CD14-positive monocyte (primary cell): ENCODE measurements at regions not wholly inside any gene's neighbourhood (a gene's known extent, or its start where the extent isn't known, plus 50 kb on each side); places are given as distances from the start of the nearest gene placed in this dataset.

Source experiments
- DNase-seq, 3 donors: peaks; one replicate each; pipeline ENCODE4 v3.0.0-alpha.2; 2011 to 2022
- H2AFZ ChIP-seq: 2 replicates; pipeline ENCODE4 v1.6.0; 2012; ENCODE audit warnings: mild to moderate bottlenecking, low read depth, low read length, inconsistent platforms; ENCODE audit not compliant: insufficient read depth, poor library complexity, severe bottlenecking
- H3K27ac ChIP-seq, 2 donors: 1 replicate in 1 of 2; 2 replicates in 1 of 2; pipeline ENCODE4 v1.5.1; 2012 to 2013; ENCODE audit warnings: low read length in 2 of 2, control low read depth in 1 of 2, inconsistent platforms in 1 of 2, low read depth in 1 of 2, mild to moderate bottlenecking in 1 of 2
- H3K27me3 ChIP-seq, 2 donors: one replicate each; pipeline versions ENCODE4 v1.6.0 to v1.6.1; 2011 to 2013; ENCODE audit warnings: low read length in 2 of 2; ENCODE audit not compliant: control insufficient read depth in 2 of 2, insufficient read depth in 2 of 2
- H3K36me3 ChIP-seq, 2 donors: replicated peaks in 1 of 2; 1 replicate in 1 of 2; 2 replicates in 1 of 2; pipeline versions ENCODE4 v1.5.1 to v1.6.1; 2012 to 2013; ENCODE audit warnings: low read length in 2 of 2, control low read depth in 1 of 2, inconsistent platforms in 1 of 2, mild to moderate bottlenecking in 1 of 2; ENCODE audit not compliant: insufficient read depth in 2 of 2, control insufficient read depth in 1 of 2
- H3K4me1 ChIP-seq, 2 donors: 1 replicate in 1 of 2; 2 replicates in 1 of 2; pipeline versions ENCODE4 v1.5.1 to v1.6.1; 2012 to 2013; ENCODE audit warnings: low read length in 2 of 2, control low read depth in 1 of 2, inconsistent platforms in 1 of 2, mild to moderate bottlenecking in 1 of 2, moderate library complexity in 1 of 2; ENCODE audit not compliant: insufficient read depth in 2 of 2, control insufficient read depth in 1 of 2
- H3K4me2 ChIP-seq: replicated peaks from 2 replicates; pipeline ENCODE3; 2012; ENCODE audit warnings: low read length, moderate library complexity, mild to moderate bottlenecking; ENCODE audit not compliant: poor library complexity, severe bottlenecking; ENCODE audit errors: extremely low read depth
- H3K4me3 ChIP-seq, 3 experiments: fragments of 200-600 bp in 1 of 3; sonication (generic) in 1 of 3; replicated peaks in 1 of 3; 1 replicate in 2 of 3; 2 replicates in 1 of 3; pipeline ENCODE4 v1.5.1; 2011 to 2013; ENCODE audit warnings: low read length in 3 of 3, mild to moderate bottlenecking in 3 of 3, control low read depth in 2 of 3, low read depth in 2 of 3, inconsistent platforms in 1 of 3, moderate library complexity in 1 of 3
- H3K79me2 ChIP-seq: 2 replicates; pipeline ENCODE4 v1.6.0; 2012; ENCODE audit warnings: mild to moderate bottlenecking, control low read depth, inconsistent platforms, low read length, moderate library complexity; ENCODE audit not compliant: insufficient read depth
- H3K9ac ChIP-seq: 2 replicates; pipeline ENCODE4 v1.6.0; 2017; ENCODE audit warnings: low read length, mild to moderate bottlenecking; ENCODE audit not compliant: insufficient read depth, poor library complexity, severe bottlenecking
- H3K9me3 ChIP-seq, 2 donors: replicated peaks in 1 of 2; 1 replicate in 1 of 2; 2 replicates in 1 of 2; pipeline versions ENCODE4 v1.5.1 to v1.6.1; 2012 to 2013; ENCODE audit warnings: low read length in 2 of 2, control low read depth in 1 of 2; ENCODE audit not compliant: control insufficient read depth in 1 of 2, insufficient read depth in 1 of 2
- H4K20me1 ChIP-seq: 2 replicates; pipeline ENCODE4 v1.6.0; 2012; ENCODE audit warnings: mild to moderate bottlenecking, low read length, control low read depth, moderate library complexity; ENCODE audit not compliant: insufficient read depth
- H3K27ac Mint-ChIP-seq, 7 donors: one replicate each; pipeline ENCODE4 v1.8.0; 2020; ENCODE audit warnings: mild to moderate bottlenecking in 7 of 7, mixed read lengths in 7 of 7, moderate library complexity in 6 of 7, inconsistent platforms in 2 of 7
- H3K27me3 Mint-ChIP-seq, 3 donors: one replicate each; pipeline ENCODE4 v1.8.0; 2021 to 2022; ENCODE audit warnings: low read depth in 3 of 3, mild to moderate bottlenecking in 3 of 3, mixed read lengths in 3 of 3, moderate library complexity in 3 of 3, inconsistent platforms in 1 of 3
- H3K36me3 Mint-ChIP-seq, 2 donors: one replicate each; pipeline ENCODE4 v1.8.0; 2020; ENCODE audit warnings: mixed read lengths in 2 of 2, inconsistent platforms in 1 of 2, mild to moderate bottlenecking in 1 of 2
- H3K4me1 Mint-ChIP-seq: one replicate; pipeline ENCODE4 v1.8.0; 2020; ENCODE audit warnings: mild to moderate bottlenecking, mixed read lengths
- H3K4me3 Mint-ChIP-seq, 2 donors: one replicate each; pipeline ENCODE4 v1.8.0; 2020; ENCODE audit warnings: mild to moderate bottlenecking in 2 of 2, mixed read lengths in 2 of 2, moderate library complexity in 1 of 2
- H3K9me3 Mint-ChIP-seq, 7 donors: one replicate each; pipeline ENCODE4 v1.8.0; 2020 to 2022; ENCODE audit warnings: mixed read lengths in 7 of 7, mild to moderate bottlenecking in 6 of 7, moderate library complexity in 6 of 7, inconsistent platforms in 2 of 7
- WGBS: methylation state at CpG from one replicate; pipeline ENCODE4 v1.1.5; 2013; ENCODE audit warnings: missing lambda C conversion rate; ENCODE audit not compliant: insufficient coverage; 5-methylcytosine and 5-hydroxymethylcytosine counted together
- intact Hi-C, 2 donors: fragments of 100-400 bp; cut with micrococcal nuclease; formaldehyde crosslinking; loops; one replicate each; pipeline versions ENCODE4 v1.15.0 to v1.15.1; 2023
- TF ChIP-seq, protein P1 (sequence below): fragments of 200-600 bp; IDR thresholded peaks from one replicate; pipeline ENCODE4 v1.8.0; 2022; ENCODE audit warnings: antibody characterized with exemption, mild to moderate bottlenecking

DNA sequence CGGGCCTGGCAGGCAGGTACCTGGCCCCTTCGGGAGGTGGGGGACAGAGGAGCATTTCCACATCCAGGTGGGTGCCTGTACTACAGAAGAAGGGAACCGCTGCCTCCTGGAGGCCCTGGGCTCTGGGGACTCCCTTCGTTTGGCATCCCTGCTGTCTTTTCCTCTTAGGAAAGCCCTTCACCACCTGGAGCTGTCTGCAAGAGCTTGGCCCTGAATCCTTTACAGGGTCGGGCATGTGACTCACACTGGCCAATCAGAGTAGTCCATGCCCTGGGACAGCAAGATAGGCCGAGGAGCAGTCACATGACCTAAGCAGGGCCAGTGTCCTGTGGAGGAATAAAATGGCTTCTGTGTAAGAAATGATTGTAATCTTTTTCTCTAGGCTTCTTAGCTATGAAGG lies 224.9 kb downstream of the ANKRD60 start:
- Mint-ChIP-seq H3K9me3 (peaks cover 0 to 3% (median 0%) of the 10 kb centered on the region in 7 donors), H3K36me3 (no peaks in the 10 kb centered on the region), H3K4me1 (peaks cover 36% of the 10 kb centered on the region), H3K4me3 (no peak overlapping the region), H3K27me3 (peaks cover 2 to 5% (median 4%) of the 10 kb centered on the region in 3 donors), H3K27ac (no peak overlapping the region)
- no peaks in the 10 kb centered on the region for H3K79me2 ChIP-seq
- no peak overlapping the region for H3K4me2 ChIP-seq
- H3K27ac ChIP-seq, result no peak overlapping the region
- H2AFZ ChIP-seq, result peak overlapping the region; percentile 41
- no peaks in the 10 kb centered on the region for H4K20me1 ChIP-seq
- no peak for DNase-seq
- TF ChIP-seq, protein P1, sequence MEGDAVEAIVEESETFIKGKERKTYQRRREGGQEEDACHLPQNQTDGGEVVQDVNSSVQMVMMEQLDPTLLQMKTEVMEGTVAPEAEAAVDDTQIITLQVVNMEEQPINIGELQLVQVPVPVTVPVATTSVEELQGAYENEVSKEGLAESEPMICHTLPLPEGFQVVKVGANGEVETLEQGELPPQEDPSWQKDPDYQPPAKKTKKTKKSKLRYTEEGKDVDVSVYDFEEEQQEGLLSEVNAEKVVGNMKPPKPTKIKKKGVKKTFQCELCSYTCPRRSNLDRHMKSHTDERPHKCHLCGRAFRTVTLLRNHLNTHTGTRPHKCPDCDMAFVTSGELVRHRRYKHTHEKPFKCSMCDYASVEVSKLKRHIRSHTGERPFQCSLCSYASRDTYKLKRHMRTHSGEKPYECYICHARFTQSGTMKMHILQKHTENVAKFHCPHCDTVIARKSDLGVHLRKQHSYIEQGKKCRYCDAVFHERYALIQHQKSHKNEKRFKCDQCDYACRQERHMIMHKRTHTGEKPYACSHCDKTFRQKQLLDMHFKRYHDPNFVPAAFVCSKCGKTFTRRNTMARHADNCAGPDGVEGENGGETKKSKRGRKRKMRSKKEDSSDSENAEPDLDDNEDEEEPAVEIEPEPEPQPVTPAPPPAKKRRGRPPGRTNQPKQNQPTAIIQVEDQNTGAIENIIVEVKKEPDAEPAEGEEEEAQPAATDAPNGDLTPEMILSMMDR, result no peak
- intact Hi-C loops, result no loop called here
- peaks cover 0 to 5% of the 10 kb centered on the region in 2 donors for H3K9me3 ChIP-seq
- 96% methylated on average over 5 of the region's 6 CpGs for WGBS
- peaks cover 25% of the 10 kb centered on the region in 2 donors for H3K4me1 ChIP-seq
- no peak overlapping the region for H3K9ac ChIP-seq
- no peaks in the 10 kb centered on the region for H3K27me3 ChIP-seq
- no peaks in the 10 kb centered on the region for H3K36me3 ChIP-seq
- H3K4me3 ChIP-seq, result no peak overlapping the region

DNA sequence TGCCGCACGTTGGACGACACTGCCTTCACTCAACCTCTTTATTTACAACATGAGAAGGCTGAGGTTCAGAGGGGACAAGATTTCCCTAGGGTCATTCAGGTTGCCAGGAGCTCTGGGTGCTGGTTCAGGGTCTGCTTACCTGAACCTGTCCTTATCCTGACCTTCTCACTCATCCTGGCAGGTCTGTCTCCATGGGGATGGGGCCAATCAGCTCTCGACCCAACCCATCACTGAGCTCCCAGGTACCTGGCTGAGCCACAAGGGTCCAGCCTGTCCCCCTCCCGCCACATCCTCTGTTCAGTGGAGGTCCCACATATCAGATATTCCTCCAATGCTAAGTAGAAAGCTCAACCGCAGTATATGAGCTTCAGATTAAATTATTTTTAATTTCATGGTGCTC lies 225.6 kb downstream of the ANKRD60 start:
- Histone ChIP-seq H2AFZ (no peak overlapping the region), H3K27me3 (no peaks in the 10 kb centered on the region), H3K4me2 (no peak overlapping the region), H3K79me2 (no peaks in the 10 kb centered on the region), H4K20me1 (no peaks in the 10 kb centered on the region), H3K36me3 (no peaks in the 10 kb centered on the region), H3K9me3 (peaks cover 0 to 5% of the 10 kb centered on the region in 2 donors), H3K27ac (no peak overlapping the region), H3K9ac (no peak overlapping the region), H3K4me1 (peaks cover 28% of the 10 kb centered on the region in 2 donors), H3K4me3 (no peak overlapping the region)
- Mint-ChIP-seq H3K4me3 (no peak overlapping the region), H3K27me3 (peaks cover 3 to 5% (median 4%) of the 10 kb centered on the region in 3 donors), H3K27ac (no peak overlapping the region), H3K9me3 (peaks cover 0 to 6% (median 0%) of the 10 kb centered on the region in 7 donors), H3K36me3 (peaks cover 0 to 1% of the 10 kb centered on the region in 2 donors), H3K4me1 (peaks cover 39% of the 10 kb centered on the region)
- TF ChIP-seq, protein P1, result no peak
- WGBS, result 100% methylated on average over 2 of the region's 6 CpGs
- DNase-seq, result no peak
- intact Hi-C loops, result no loop called here
